K562 (cell line): ENCODE measurements at regions not wholly inside any gene's neighbourhood (a gene's known extent, or its start where the extent isn't known, plus 50 kb on each side); places are given as distances from the start of the nearest gene placed in this dataset.

Experiments
- ATF7 ChIP-seq: fragments of 450-650 bp; IDR thresholded peaks from 2 replicates; pipeline ENCODE4 v1.7.1; 2014; ENCODE audit warnings: mild to moderate bottlenecking, moderate library complexity
- CEBPB ChIP-seq: fragments of 450-650 bp; IDR thresholded peaks from 2 replicates; pipeline ENCODE4 v1.6.1; 2016; ENCODE audit warnings: missing genetic modification characterization, missing compliant biosample characterization
- CTCF ChIP-seq, 3 experiments: IDR thresholded peaks in 2 of 3; conservative IDR thresholded peaks in 1 of 3; 2 replicates each; pipeline ENCODE4 v1.5.1; 2011 to 2012; ENCODE audit warnings: low read length in 3 of 3, mild to moderate bottlenecking in 3 of 3, control low read depth in 2 of 3, improper control_type of control experiment in 1 of 3, inconsistent platforms in 1 of 3, low read depth in 1 of 3, mixed read lengths in 1 of 3, moderate library complexity in 1 of 3; ENCODE audit not compliant: insufficient read depth in 2 of 3
- FOS ChIP-seq: IDR thresholded peaks from 3 replicates; pipeline ENCODE4 v1.6.1; 2011; ENCODE audit not compliant: insufficient read length; ENCODE audit errors: extremely low read depth
- IRF2 ChIP-seq: sonication (generic); formaldehyde crosslinking; IDR thresholded peaks from 2 replicates; pipeline ENCODE4 v1.8.1; 2022; ENCODE audit warnings: mild to moderate bottlenecking, missing genetic modification reagents
- JUND ChIP-seq, 2 experiments: IDR thresholded peaks; 2 replicates in 1 of 2; 3 replicates in 1 of 2; pipeline ENCODE4 v1.6.1; 2011; ENCODE audit warnings: borderline replicate concordance in 2 of 2, low read depth in 2 of 2, low read length in 2 of 2, improper control_type of control experiment in 1 of 2, missing biosample characterization in 1 of 2, missing genetic modification characterization in 1 of 2, missing genetic modification reagents in 1 of 2
- KHSRP ChIP-seq: fragments of 450-650 bp; IDR thresholded peaks from 2 replicates; pipeline ENCODE4 v1.6.1; 2017
- MAZ ChIP-seq, 2 experiments: fragments of 450-650 bp in 1 of 2; sonication (generic) in 1 of 2; formaldehyde crosslinking; IDR thresholded peaks in 1 of 2; conservative IDR thresholded peaks in 1 of 2; 2 replicates each; pipeline versions ENCODE4 v1.4.0 to v1.5.0; 2020; ENCODE audit warnings: mild to moderate bottlenecking in 1 of 2, missing genetic modification reagents in 1 of 2
- POLR2A ChIP-seq: fragments of 450-650 bp; conservative IDR thresholded peaks from 2 replicates; pipeline ENCODE4 v1.6.1; 2016
- POLR2H ChIP-seq: IDR thresholded peaks from 2 replicates; pipeline ENCODE4 v1.6.1; 2016; ENCODE audit warnings: missing genetic modification characterization, low read depth, mild to moderate bottlenecking, control low read depth, missing compliant biosample characterization, moderate library complexity
- SIN3B ChIP-seq: fragments of 450-650 bp; IDR thresholded peaks from 2 replicates; pipeline ENCODE4 v1.6.1; 2017; ENCODE audit warnings: low read depth, mild to moderate bottlenecking, moderate library complexity
- TBL1XR1 ChIP-seq, 2 experiments: IDR thresholded peaks; 2 replicates each; pipeline ENCODE4 v1.6.1; 2012; ENCODE audit warnings: improper control_type of control experiment in 2 of 2, low read length in 2 of 2, mild to moderate bottlenecking in 1 of 2
- THRAP3 ChIP-seq: fragments of 450-650 bp; IDR thresholded peaks from 2 replicates; pipeline ENCODE4 v1.6.1; 2016; ENCODE audit warnings: mild to moderate bottlenecking, inconsistent platforms, borderline replicate concordance
- ZNF239 ChIP-seq: fragments of 250-450 bp; sonication (Bioruptor Pico); IDR thresholded peaks from 2 replicates; pipeline ENCODE4 v1.4.0; 2020; ENCODE audit warnings: mild to moderate bottlenecking

GRCh38 chr1:157227700-157228099 lies 89.5 kb upstream of the ETV3 start:
- TF ChIP-seq POLR2A, result no peak
- no peak for TF ChIP-seq ZNF239 (CRISPR knock-in tag)
- TF ChIP-seq MAZ (CRISPR knock-in tag; conservative IDR thresholded peaks at IDR 0.05 in 1 of 2, IDR thresholded peaks at IDR 0.05 in 1 of 2), result no peak
- no peak for TF ChIP-seq POLR2H
- no peak for TF ChIP-seq JUND (IDR thresholded peaks at IDR 0.05; ENCODE audit: borderline replicate concordance, low read depth, low read length)
- no peak for TF ChIP-seq JUND (tag; IDR thresholded peaks at IDR 0.05; ENCODE audit: borderline replicate concordance, low read depth, low read length)
- TF ChIP-seq THRAP3, result no peak
- TF ChIP-seq SIN3B, result no peak
- no peak for TF ChIP-seq IRF2
- no peak for TF ChIP-seq KHSRP
- no peak for TF ChIP-seq ATF7
- TF ChIP-seq CTCF (IDR thresholded peaks at IDR 0.05 in 2 of 3, conservative IDR thresholded peaks at IDR 0.05 in 1 of 3; ENCODE audit: insufficient read depth in 2 of 3, low read depth in 1 of 3, low read length in 3 of 3), result no peak
- TF ChIP-seq TBL1XR1 (IDR thresholded peaks at IDR 0.05; ENCODE audit: low read length in 2 of 2), result no peak
- no peak for TF ChIP-seq FOS
- TF ChIP-seq CEBPB (tag), result no peak
